ENCODE measurements at regions not wholly inside any gene's neighbourhood (a gene's known extent, or its start where the extent isn't known, plus 50 kb on each side); places are given as distances from the start of the nearest gene placed in this dataset.

DNA sequence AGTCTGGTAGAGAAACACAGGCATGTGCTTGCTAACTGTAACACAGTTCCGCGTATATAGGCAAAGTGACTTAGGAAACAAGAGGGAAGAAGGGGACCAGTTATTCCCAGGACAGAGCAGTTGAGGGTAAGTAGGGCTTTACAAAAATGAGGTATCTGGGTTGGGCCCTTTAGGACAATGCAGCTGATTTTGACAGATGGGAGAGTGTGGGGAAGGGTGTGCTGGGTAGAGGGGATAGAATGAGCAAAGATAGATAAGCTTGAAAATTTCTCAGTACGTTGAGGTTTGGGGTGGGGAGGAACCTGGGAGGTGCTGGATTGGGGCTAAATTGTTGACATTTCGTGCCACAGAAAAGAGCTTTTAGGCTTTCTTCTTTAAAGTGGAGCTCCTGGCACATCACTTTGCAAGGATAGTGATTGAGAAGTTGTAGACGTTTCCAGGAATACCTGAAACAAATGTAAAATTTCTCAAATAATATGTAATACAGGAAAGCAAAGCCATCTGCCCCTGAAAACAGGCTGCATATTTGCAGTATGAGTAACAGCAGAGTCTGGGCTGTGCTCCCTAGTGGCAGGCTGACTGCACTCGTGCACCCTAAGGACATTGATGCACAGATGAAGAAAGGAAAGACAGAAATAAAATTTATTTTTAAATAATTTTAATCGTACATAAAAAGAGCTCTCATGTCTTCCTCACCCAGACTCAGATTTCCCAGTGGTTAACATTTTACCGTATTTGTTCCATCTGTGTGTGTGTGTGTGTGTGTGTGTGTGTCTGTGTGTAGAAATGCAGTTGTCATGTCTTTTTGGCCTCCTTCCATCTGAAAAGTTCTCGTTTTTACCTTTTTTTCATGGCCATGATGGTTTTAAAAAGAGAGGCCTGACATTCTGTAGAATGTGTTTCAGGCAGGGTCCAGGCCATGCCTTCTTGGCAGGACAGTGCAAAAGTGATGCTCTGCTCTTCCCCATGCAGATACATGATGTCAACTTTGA is 144.9 kb upstream of the DMRT1 start:
- peak; percentile 70 for DNase-seq (ENCODE audit: low read depth, low spot score)

DNA sequence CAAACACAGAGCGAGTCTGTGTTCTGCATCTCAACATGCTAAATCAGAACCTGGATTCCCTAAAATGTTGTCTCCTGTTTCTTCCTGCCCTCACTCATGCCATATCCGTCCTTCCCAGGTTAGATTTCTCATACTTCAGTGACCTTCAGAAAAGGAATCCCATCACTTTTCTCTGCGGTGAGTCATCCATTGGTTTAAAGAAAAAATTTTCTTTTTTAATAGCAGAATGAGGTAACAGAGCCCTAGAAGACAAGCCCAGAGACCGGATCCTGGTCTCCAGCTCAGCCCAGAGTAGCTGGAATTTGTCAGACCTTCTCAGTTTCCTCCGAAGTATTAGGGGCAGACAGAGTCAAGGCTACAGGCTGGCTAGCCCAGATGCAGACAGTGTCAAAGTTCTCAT is 143.2 kb upstream of the DMRT1 start:
- peak; percentile 72 for DNase-seq (ENCODE audit: low read depth, low spot score)
- TF ChIP-seq, protein P1, sequence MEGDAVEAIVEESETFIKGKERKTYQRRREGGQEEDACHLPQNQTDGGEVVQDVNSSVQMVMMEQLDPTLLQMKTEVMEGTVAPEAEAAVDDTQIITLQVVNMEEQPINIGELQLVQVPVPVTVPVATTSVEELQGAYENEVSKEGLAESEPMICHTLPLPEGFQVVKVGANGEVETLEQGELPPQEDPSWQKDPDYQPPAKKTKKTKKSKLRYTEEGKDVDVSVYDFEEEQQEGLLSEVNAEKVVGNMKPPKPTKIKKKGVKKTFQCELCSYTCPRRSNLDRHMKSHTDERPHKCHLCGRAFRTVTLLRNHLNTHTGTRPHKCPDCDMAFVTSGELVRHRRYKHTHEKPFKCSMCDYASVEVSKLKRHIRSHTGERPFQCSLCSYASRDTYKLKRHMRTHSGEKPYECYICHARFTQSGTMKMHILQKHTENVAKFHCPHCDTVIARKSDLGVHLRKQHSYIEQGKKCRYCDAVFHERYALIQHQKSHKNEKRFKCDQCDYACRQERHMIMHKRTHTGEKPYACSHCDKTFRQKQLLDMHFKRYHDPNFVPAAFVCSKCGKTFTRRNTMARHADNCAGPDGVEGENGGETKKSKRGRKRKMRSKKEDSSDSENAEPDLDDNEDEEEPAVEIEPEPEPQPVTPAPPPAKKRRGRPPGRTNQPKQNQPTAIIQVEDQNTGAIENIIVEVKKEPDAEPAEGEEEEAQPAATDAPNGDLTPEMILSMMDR (IDR thresholded peaks at IDR 0.05; ENCODE audit: low read depth, low read length), result no peak
- in situ Hi-C loops (cut with HindIII; ENCODE audit: low sequenced_read_pairs), result no loop called here
- H3K4me3 ChIP-seq (ENCODE audit: low read depth, low read length), result no peak overlapping the region

More for the DNA sequence above, 144.9 kb upstream of the DMRT1 start:
- H3K4me3 ChIP-seq (ENCODE audit: low read depth, low read length), result no peak overlapping the region
- TF ChIP-seq, protein P1 (IDR thresholded peaks at IDR 0.05; ENCODE audit: low read depth, low read length), result peak; percentile 31
- in situ Hi-C loops (cut with HindIII; ENCODE audit: low sequenced_read_pairs), result no loop called here

DNA sequence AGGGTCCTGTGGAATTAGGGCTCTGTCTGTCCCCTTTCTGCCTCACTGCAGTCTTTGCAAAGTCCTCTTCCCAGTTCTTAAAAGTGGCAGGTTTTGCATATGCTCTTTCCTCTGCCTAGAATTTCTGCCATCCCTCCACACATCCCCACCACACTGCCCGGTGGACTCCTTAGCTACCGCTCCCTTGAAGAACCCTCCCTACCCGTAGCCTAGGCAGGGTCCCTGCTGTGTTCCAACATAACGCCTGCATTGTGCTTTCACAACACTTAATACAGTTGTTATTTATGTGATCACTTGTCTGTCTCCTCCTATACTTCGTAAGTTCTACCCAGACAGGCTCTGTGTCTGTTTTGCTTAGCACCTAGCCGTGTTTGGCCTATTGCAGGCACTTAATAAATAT is 142.5 kb upstream of the DMRT1 start:
- no peak overlapping the region for H3K4me3 ChIP-seq (ENCODE audit: low read depth, low read length)
- TF ChIP-seq, protein P1 (IDR thresholded peaks at IDR 0.05; ENCODE audit: low read depth, low read length), result no peak
- in situ Hi-C loops (cut with HindIII; ENCODE audit: low sequenced_read_pairs), result no loop called here
- DNase-seq (ENCODE audit: low read depth, low spot score), result no peak

DNA sequence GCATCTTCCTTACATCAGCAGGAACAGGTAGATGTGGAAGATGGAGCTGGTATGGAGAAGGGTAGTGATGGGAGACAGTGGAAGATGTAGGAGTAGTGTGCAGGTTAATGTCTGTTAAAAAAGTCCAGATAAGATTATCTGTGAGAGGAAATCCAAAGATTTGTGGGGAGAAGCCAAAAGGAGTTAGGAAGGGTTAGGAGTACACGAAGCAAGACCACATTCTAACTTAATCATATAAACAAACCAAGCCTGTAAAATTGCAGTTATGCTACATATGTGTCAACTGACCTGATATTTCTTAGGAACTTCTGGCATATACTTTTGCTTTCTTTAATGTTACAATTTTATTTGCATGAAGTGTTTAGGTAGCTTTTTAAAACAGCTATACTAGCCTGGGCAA is 142.1 kb upstream of the DMRT1 start:
- TF ChIP-seq, protein P1 (IDR thresholded peaks at IDR 0.05; ENCODE audit: low read depth, low read length), result no peak
- DNase-seq (ENCODE audit: low read depth, low spot score), result no peak
- H3K4me3 ChIP-seq (ENCODE audit: low read depth, low read length), result no peak overlapping the region
- in situ Hi-C loops (cut with HindIII; ENCODE audit: low sequenced_read_pairs), result no loop called here

DNA sequence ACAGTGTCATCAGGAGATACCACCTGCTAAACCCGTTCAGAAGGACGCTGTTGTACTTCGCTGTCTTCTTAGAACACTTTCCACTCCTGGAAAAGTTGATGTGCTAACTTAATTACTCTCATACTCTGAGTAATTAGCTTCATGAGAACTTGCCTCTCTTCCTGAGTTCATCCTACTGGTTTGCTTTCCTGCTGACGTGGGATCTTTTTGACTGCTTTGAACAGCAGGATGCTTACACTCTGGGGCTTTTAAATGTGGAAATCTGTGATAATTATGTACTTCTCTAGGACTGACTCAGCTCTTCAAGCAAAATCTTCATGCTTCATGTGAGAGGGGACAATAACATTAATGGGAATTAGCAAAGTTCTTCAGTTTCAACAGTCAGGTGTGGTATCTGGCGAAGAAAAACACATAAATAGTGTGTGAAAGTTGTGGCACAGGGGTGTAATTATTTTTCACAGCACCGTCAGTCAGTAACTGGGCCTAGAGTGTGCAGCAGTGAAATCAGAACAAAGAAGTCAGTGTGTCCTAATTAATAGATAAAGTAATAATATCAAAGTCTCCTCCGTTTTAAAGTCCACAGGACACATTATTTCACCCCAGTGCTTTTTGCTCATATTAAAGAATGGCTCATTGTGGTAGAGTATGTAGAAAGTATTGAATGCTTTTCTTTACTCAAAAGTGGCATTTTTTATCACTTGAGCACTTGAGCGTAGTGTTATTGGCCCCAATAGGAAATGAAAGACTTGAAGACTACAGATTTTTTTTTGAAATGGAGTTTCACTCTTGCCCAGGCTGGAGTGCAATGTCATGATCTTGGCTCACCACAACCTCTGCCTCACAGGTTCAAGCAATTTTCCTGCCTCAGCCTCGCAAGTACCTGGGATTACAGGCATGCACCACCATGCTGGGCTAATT is 140.9 kb upstream of the DMRT1 start:
- TF ChIP-seq, protein P1 (IDR thresholded peaks at IDR 0.05; ENCODE audit: low read depth, low read length), result no peak
- peak; percentile 17 for DNase-seq (ENCODE audit: low read depth, low spot score)
- no peak overlapping the region for H3K4me3 ChIP-seq (ENCODE audit: low read depth, low read length)
- in situ Hi-C loops (cut with HindIII; ENCODE audit: low sequenced_read_pairs), result no loop called here

DNA sequence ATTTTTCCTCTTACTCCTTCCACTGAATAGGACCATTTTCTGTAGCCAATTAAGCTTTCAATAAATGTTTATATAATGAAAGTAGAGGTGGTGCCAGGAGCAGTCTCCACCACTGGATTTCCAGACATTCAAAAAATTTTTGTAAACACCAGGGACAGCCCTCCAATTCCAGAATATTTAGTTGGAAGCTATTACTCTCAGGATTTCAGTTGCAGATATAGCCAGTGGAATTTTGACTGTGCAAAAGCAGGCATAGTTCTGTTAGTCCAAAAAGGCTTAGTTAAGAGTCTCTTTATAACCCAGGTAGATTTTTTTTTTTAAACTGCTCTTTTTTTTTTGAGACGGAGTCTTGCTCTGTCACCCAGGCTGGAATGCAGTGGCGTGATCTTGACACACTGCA is 138.1 kb upstream of the DMRT1 start:
- no peak overlapping the region for H3K4me3 ChIP-seq (ENCODE audit: low read depth, low read length)
- in situ Hi-C loops (cut with HindIII; ENCODE audit: low sequenced_read_pairs), result no loop called here
- TF ChIP-seq, protein P1 (IDR thresholded peaks at IDR 0.05; ENCODE audit: low read depth, low read length), result no peak
- peak; percentile 36 for DNase-seq (ENCODE audit: low read depth, low spot score)
